Left lung (tissue), 4 donors: ENCODE measurements at regions not wholly inside any gene's neighbourhood (a gene's known extent, or its start where the extent isn't known, plus 50 kb on each side); places are given as distances from the start of the nearest gene placed in this dataset.

Experiments used
- ATAC-seq: fragments of 200-7000 bp; cut with Tn5 transposase; one replicate; pipeline ENCODE4 v1.9.1; 2020; ENCODE audit warnings: moderate library complexity
- DNase-seq, 4 donors: peaks; one replicate each; pipeline ENCODE4 v3.0.0-alpha.2; 2013 to 2020
- H3K27ac ChIP-seq, 2 donors: fragments of 200-600 bp; sonication (generic) in 1 of 2; one replicate each; pipeline versions ENCODE4 v1.5.0 to v1.8.0; 2020 to 2021
- H3K27me3 ChIP-seq, 2 donors: fragments of 200-600 bp; sonication (generic) in 1 of 2; one replicate each; pipeline versions ENCODE4 v1.5.0 to v1.8.0; 2020 to 2021
- H3K36me3 ChIP-seq, 2 donors: fragments of 200-600 bp; sonication (generic) in 1 of 2; one replicate each; pipeline versions ENCODE4 v1.5.0 to v1.8.0; 2020 to 2021
- H3K4me1 ChIP-seq, 2 donors: fragments of 200-600 bp; one replicate each; pipeline ENCODE4 v1.8.0; 2021
- H3K4me3 ChIP-seq, 2 donors: fragments of 200-600 bp; sonication (generic) in 1 of 2; one replicate each; pipeline versions ENCODE4 v1.5.0 to v1.8.0; 2020 to 2021; ENCODE audit warnings: mild to moderate bottlenecking in 1 of 2
- H3K9me3 ChIP-seq, 2 donors: fragments of 200-600 bp; sonication (generic) in 1 of 2; one replicate each; pipeline versions ENCODE4 v1.5.0 to v1.8.0; 2020 to 2021
- intact Hi-C, 2 donors: fragments of 100-400 bp; cut with DNase I; formaldehyde crosslinking; loops; one replicate each; pipeline versions ENCODE4 v1.11.2 to v1.14.2; 2022
- TF ChIP-seq, protein P1 (sequence below), 2 donors: fragments of 200-600 bp; sonication (generic) in 1 of 2; IDR thresholded peaks; one replicate each; pipeline versions ENCODE4 v1.5.0 to v1.8.0; 2021; ENCODE audit warnings: antibody characterized with exemption in 2 of 2
- donor health status: DM: no; HTN: yes; CAD: no.
- donor health status: DM: no; HTN: no; CAD: no.

GRCh38 chr4:135065366-135065765 is 863.8 kb upstream of the PABPC4L start:
- no peak overlapping the region for H3K4me3 ChIP-seq
- ATAC-seq = no peak
- no peaks in the 10 kb centered on the region for H3K27me3 ChIP-seq
- H3K9me3 ChIP-seq = no peaks in the 10 kb centered on the region
- H3K4me1 ChIP-seq = no peaks in the 10 kb centered on the region
- TF ChIP-seq, protein P1, sequence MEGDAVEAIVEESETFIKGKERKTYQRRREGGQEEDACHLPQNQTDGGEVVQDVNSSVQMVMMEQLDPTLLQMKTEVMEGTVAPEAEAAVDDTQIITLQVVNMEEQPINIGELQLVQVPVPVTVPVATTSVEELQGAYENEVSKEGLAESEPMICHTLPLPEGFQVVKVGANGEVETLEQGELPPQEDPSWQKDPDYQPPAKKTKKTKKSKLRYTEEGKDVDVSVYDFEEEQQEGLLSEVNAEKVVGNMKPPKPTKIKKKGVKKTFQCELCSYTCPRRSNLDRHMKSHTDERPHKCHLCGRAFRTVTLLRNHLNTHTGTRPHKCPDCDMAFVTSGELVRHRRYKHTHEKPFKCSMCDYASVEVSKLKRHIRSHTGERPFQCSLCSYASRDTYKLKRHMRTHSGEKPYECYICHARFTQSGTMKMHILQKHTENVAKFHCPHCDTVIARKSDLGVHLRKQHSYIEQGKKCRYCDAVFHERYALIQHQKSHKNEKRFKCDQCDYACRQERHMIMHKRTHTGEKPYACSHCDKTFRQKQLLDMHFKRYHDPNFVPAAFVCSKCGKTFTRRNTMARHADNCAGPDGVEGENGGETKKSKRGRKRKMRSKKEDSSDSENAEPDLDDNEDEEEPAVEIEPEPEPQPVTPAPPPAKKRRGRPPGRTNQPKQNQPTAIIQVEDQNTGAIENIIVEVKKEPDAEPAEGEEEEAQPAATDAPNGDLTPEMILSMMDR (IDR thresholded peaks at IDR 0.05) = no peak
- DNase-seq = no peak
- H3K27ac ChIP-seq = no peak overlapping the region
- intact Hi-C loops = no loop called here
- no peaks in the 10 kb centered on the region for H3K36me3 ChIP-seq

GRCh38 chr4:135050086-135050717 is 848.6 kb upstream of the PABPC4L start:
- intact Hi-C loops = no loop called here
- no peak overlapping the region for H3K4me3 ChIP-seq
- peak in 1 of 4 donors; percentile 3 for DNase-seq
- H3K27ac ChIP-seq = no peak overlapping the region
- no peaks in the 10 kb centered on the region for H3K36me3 ChIP-seq
- TF ChIP-seq, protein P1 (IDR thresholded peaks at IDR 0.05) = no peak
- no peaks in the 10 kb centered on the region for H3K4me1 ChIP-seq
- ATAC-seq = no peak
- H3K9me3 ChIP-seq = no peaks in the 10 kb centered on the region
- H3K27me3 ChIP-seq = no peaks in the 10 kb centered on the region

DNA sequence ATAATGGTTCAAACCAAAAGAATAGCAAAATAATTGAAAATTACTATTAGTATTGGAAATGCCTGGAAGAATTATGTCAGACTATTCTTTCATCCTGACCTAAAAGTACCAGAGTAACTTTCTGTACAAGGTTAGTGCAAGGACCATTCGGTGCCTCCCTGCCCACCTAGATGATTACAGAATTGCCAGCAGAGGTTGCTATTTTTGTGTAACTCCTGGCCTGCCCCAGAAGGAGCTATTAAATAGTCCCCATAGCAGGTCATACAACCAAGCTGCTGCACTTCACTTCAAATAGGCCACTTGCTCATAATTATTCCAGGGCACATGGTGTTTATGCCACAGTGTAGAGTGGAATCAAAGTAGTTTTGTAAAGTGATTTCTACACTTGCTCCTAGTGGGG is 831.1 kb upstream of the PABPC4L start:
- H3K27me3 ChIP-seq = no peaks in the 10 kb centered on the region
- ATAC-seq (no peak), DNase-seq (no peak)
- H3K9me3 ChIP-seq = no peaks in the 10 kb centered on the region
- no peaks in the 10 kb centered on the region for H3K36me3 ChIP-seq
- no peak overlapping the region for H3K4me3 ChIP-seq
- no peak overlapping the region for H3K27ac ChIP-seq
- TF ChIP-seq, protein P1 (IDR thresholded peaks at IDR 0.05) = no peak
- H3K4me1 ChIP-seq = no peaks in the 10 kb centered on the region
- intact Hi-C loops = no loop called here

- DNase-seq (no peak), ATAC-seq (no peak)
- no peak overlapping the region for H3K27ac ChIP-seq
- intact Hi-C loops = no loop called here
- TF ChIP-seq, protein P1 (IDR thresholded peaks at IDR 0.05) = no peak
- no peaks in the 10 kb centered on the region for H3K36me3 ChIP-seq
- no peaks in the 10 kb centered on the region for H3K4me1 ChIP-seq
- no peak overlapping the region for H3K4me3 ChIP-seq
- H3K27me3 ChIP-seq = no peaks in the 10 kb centered on the region
- no peaks in the 10 kb centered on the region for H3K9me3 ChIP-seq
Observed at GRCh38 chr4:135015771-135016170, 814.2 kb upstream of the PABPC4L start.

DNA sequence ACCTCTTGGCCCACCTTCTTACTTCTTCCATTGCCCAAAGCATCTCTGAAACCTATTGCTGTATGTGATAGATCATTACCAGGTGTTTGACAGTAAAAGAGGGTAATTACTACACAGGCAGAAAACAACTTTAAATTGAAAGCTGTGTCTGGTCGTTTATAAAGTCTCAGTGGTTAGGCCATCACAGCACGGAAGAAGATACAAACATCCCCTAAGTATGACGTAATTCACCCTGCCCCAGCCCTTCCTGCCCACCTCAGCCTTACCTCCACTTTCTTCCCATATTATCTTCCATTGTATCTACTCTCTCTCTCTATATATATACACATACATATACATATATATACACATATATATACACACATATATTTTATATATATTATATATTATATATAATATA is 805.8 kb upstream of the PABPC4L start:
- no peaks in the 10 kb centered on the region for H3K4me1 ChIP-seq
- no peak for DNase-seq
- no peaks in the 10 kb centered on the region for H3K27me3 ChIP-seq
- H3K27ac ChIP-seq = no peak overlapping the region
- no peak overlapping the region for H3K4me3 ChIP-seq
- TF ChIP-seq, protein P1 (IDR thresholded peaks at IDR 0.05) = no peak
- intact Hi-C loops = no loop called here
- no peak for ATAC-seq
- no peaks in the 10 kb centered on the region for H3K36me3 ChIP-seq
- H3K9me3 ChIP-seq = no peaks in the 10 kb centered on the region
